ENCODE measurements at regions not wholly inside any gene's neighbourhood (a gene's known extent, or its start where the extent isn't known, plus 50 kb on each side); places are given as distances from the start of the nearest gene placed in this dataset.

DNA sequence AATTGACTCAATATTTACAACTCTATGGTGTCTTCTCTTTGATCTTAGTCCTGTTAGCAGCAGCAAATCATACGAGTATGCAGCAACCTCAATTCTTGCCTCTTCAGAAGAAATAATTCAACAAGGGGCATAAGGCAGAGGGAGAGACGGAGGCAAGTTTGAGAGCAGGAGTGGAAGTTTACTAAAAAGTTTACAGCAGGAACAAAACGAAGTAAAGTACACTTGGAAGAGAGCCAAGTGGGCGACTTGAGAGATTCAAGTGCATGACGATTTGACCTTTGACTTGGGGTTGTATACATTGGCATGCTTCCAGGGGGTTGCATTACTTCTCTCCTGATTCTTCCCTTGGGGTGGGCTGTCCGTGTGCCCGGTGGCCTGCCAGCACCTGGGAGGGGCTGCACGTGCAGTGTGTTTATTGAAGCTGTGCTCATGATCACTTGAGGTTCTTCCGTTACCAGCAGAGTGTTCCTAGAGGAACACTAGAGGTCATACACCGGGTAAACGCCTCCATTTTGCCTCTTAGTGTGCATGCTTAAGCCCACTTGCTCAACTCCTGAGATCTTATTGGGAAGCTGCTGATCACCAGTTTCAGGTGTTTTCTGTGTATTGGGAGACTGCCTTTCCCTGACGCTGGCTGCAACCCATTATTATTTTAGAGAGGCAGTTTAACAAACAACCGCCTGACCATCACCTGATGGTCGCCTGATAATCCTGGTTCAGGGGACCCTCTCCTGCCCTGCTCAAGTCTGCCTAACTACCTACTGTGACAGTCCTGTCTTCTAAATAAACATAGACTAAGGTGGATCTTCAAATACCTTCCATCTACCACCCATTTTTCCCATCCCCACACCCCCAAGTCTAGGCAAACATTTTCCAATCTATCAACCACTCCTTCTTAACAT, 172.4 kb upstream of the MYLIP start:
- in situ Hi-C loops (cut with MboI; ENCODE audit: low sequenced_read_pairs, unreplicated experiment) = no loop called here
- TF ChIP-seq, protein P1, sequence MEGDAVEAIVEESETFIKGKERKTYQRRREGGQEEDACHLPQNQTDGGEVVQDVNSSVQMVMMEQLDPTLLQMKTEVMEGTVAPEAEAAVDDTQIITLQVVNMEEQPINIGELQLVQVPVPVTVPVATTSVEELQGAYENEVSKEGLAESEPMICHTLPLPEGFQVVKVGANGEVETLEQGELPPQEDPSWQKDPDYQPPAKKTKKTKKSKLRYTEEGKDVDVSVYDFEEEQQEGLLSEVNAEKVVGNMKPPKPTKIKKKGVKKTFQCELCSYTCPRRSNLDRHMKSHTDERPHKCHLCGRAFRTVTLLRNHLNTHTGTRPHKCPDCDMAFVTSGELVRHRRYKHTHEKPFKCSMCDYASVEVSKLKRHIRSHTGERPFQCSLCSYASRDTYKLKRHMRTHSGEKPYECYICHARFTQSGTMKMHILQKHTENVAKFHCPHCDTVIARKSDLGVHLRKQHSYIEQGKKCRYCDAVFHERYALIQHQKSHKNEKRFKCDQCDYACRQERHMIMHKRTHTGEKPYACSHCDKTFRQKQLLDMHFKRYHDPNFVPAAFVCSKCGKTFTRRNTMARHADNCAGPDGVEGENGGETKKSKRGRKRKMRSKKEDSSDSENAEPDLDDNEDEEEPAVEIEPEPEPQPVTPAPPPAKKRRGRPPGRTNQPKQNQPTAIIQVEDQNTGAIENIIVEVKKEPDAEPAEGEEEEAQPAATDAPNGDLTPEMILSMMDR (IDR thresholded peaks at IDR 0.05; ENCODE audit: borderline replicate concordance, control extremely low read depth, extremely low read depth, insufficient read depth, missing control alignments) = no peak
- DNase-seq (ENCODE audit: low spot score) = no peak

DNA sequence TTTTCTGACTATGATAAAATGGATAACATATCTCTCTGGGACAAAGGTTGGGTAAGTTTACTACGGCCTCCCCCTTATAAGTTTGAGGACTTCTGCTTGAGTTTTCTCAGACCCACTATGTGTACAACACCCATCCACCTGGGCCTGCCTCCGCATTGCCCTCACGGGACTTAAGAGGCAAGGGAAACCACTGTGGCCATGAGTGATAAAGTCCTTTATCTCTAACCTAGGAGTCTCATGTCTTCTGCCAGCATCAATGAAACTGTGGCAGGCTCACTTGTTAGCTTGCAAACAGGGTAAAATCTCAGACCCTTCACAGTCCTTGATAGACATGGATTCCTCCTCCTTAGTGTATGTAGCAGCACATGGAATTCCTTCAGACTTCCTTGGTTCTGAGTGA, 173.4 kb upstream of the MYLIP start:
- in situ Hi-C loops (cut with MboI; ENCODE audit: low sequenced_read_pairs, unreplicated experiment) = no loop called here
- TF ChIP-seq, protein P1 (IDR thresholded peaks at IDR 0.05; ENCODE audit: borderline replicate concordance, control extremely low read depth, extremely low read depth, insufficient read depth, missing control alignments) = no peak

DNA sequence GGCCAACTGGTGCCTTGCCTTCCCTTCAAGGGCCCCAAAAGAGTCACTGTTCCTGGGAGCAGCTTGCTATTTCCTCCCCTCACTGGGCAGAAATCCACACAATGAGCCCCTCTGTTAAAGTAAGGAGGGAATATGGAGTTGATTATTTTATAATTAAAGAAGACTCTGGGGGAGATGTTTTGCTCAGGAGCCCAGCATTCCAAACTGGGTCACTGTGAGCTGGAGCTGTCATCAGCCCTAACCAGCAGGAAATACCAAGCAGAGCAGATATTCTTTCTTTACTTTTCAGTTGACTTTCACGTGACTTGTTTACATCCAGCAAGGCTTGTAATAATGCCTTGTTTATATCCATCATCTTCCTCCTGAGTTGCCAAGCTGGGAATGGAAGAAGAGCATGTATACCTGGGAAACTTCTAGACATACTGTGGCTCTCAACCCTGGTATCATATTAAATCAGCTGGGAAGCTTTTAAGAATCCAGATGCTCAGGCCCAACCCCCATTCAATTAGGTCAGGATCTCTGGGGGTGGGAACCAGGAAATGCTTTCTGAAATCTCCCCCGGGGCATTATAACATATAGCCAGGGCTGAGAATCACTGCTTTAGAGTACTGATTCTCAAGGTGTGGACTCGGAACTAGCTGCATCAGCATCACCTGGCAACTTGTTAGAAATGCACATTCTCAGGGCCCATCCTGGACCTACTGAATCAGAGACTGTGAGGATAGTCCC, 175.6 kb upstream of the MYLIP start:
- TF ChIP-seq, protein P1 (IDR thresholded peaks at IDR 0.05; ENCODE audit: borderline replicate concordance, control extremely low read depth, extremely low read depth, insufficient read depth, missing control alignments) = no peak
- in situ Hi-C loops (cut with MboI; ENCODE audit: low sequenced_read_pairs, unreplicated experiment) = no loop called here
- DNase-seq (ENCODE audit: low spot score) = no peak

More for the DNA sequence above, 173.4 kb upstream of the MYLIP start:
- DNase-seq (ENCODE audit: low spot score) = no peak

DNA sequence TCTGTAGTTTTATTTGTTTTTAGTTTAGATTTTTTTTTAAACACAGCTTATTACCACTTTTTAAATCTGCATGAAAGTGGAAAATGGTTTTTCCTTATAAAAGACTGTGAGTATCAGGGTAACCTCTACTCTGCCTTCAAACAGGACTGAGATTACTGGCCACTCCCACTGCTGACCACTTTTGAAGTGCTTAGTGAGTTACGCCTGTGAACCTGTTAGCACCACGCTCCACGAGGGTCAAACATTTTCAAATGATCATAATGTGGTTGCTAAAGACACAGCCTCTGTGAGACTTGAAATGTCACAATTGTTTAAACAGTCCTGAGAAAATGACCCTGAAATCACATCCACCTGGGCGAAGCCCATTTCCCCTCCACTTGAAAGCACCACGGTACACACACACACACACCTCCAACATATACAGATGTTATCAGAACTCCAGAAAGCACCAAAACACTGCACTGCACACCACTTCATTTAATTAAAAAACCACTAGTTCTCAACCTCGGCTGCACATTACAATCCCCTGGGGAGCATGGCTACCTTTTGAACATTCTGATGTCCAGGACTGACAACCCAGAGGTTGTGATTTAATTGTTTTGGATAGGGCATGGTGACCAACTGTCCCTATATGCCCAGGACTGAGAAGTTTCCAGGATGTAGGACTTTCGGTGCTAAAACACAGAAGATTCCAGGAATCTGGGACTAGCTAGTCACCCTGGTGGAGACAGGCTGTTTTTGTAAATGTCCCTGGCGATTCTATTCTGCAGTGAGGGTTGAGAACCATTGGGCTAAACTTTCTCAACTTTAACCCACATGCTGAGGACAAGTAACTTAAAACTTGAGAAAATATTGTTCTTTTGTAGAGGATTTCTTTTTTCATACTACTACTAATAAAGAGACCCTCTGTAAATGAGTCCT, 176.4 kb upstream of the MYLIP start:
- in situ Hi-C loops (cut with MboI; ENCODE audit: low sequenced_read_pairs, unreplicated experiment) = no loop called here
- TF ChIP-seq, protein P1 (IDR thresholded peaks at IDR 0.05; ENCODE audit: borderline replicate concordance, control extremely low read depth, extremely low read depth, insufficient read depth, missing control alignments) = no peak
- no peak for DNase-seq (ENCODE audit: low spot score)

DNA sequence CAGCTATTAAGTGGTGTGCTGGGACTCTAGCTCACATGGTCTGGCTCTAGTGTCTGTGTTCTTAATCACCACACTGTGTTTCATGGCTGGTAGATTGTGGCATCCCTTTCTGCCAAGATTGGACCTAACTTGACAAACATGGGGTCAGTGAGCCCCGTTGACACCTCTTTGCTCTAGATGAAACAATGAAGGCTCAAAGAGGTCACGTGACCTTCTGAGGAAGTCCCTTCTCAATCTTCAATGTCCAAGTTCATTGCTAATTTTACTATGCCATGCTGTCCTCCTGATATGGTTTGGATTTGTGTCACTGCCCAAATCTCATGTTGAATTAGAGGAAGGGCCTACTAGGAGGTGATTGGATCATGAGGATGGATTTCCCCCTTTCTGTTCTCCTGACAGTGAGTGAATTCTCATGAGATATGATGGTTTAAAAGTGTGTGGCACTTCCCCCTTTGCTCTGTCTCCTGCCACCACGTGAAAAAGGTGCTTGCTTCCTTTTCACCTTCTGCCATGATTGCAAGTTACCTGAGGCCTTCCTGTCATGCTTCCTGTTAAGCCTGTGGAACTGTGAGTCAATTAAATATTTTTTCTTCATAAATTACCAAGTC, 177.8 kb upstream of the MYLIP start:
- DNase-seq (ENCODE audit: low spot score) = no peak
- in situ Hi-C loops (cut with MboI; ENCODE audit: low sequenced_read_pairs, unreplicated experiment) = no loop called here
- TF ChIP-seq, protein P1 (IDR thresholded peaks at IDR 0.05; ENCODE audit: borderline replicate concordance, control extremely low read depth, extremely low read depth, insufficient read depth, missing control alignments) = no peak

Measured in GM13976 (cell line).